ENCODE measurements at regions not wholly inside any gene's neighbourhood (a gene's known extent, or its start where the extent isn't known, plus 50 kb on each side); places are given as distances from the start of the nearest gene placed in this dataset.

GRCh38 chr2:51698021-51698420 is 666.1 kb upstream of the NRXN1 start:
- TF ChIP-seq POLR2A (IDR thresholded peaks at IDR 0.05; ENCODE audit: low read depth, low read length), result no peak
- no peak for TF ChIP-seq POLR2AphosphoS5 (IDR thresholded peaks at IDR 0.05; ENCODE audit: low read depth, low read length)

Data from GM12891 (cell line).